Type B pancreatic cell (in vitro differentiated cells): ENCODE measurements at regions not wholly inside any gene's neighbourhood (a gene's known extent, or its start where the extent isn't known, plus 50 kb on each side); places are given as distances from the start of the nearest gene placed in this dataset.

Source experiments
- DNase-seq: peaks from one replicate; pipeline ENCODE4 v3.0.0; 2021; ENCODE audit warnings: mixed read lengths; ENCODE audit not compliant: unreplicated experiment; ENCODE audit errors: extremely low spot score
- H3K27ac Mint-ChIP-seq: 2 replicates; pipeline ENCODE4 v1.8.0; 2021; ENCODE audit warnings: mild to moderate bottlenecking, mixed read lengths
- H3K27me3 Mint-ChIP-seq: 2 replicates; pipeline ENCODE4 v1.8.0; 2021; ENCODE audit warnings: mixed read lengths
- H3K36me3 Mint-ChIP-seq: 2 replicates; pipeline ENCODE4 v1.8.0; 2021; ENCODE audit warnings: mixed read lengths
- H3K4me1 Mint-ChIP-seq: one replicate; pipeline ENCODE4 v1.8.0; 2021; ENCODE audit warnings: mixed read lengths; ENCODE audit not compliant: unreplicated experiment
- H3K4me3 Mint-ChIP-seq: 2 replicates; pipeline ENCODE4 v1.8.0; 2021; ENCODE audit warnings: mild to moderate bottlenecking, mixed read lengths
- H3K9me3 Mint-ChIP-seq: 2 replicates; pipeline ENCODE4 v1.8.0; 2021; ENCODE audit warnings: mixed read lengths
- CTCF ChIP-seq: fragments of 200-600 bp; sonication (generic); conservative IDR thresholded peaks from 2 replicates; pipeline ENCODE4 v1.5.0; 2021; ENCODE audit warnings: antibody characterized with exemption, mild to moderate bottlenecking

- H3K27ac Mint-ChIP-seq, result no peak overlapping the region
- no peaks in the 10 kb centered on the region for H3K9me3 Mint-ChIP-seq
- no peak for DNase-seq
- H3K4me3 Mint-ChIP-seq, result no peak overlapping the region
- no peaks in the 10 kb centered on the region for H3K36me3 Mint-ChIP-seq
- no peaks in the 10 kb centered on the region for H3K27me3 Mint-ChIP-seq
- TF ChIP-seq CTCF, result no peak
- no peaks in the 10 kb centered on the region for H3K4me1 Mint-ChIP-seq
Observed at GRCh38 chr21:27257908-27258556, 291.1 kb upstream of the ADAMTS5 start.

- no peaks in the 10 kb centered on the region for H3K27me3 Mint-ChIP-seq
- no peak overlapping the region for H3K4me3 Mint-ChIP-seq
- no peaks in the 10 kb centered on the region for H3K4me1 Mint-ChIP-seq
- H3K36me3 Mint-ChIP-seq, result no peaks in the 10 kb centered on the region
- DNase-seq, result no peak
- TF ChIP-seq CTCF, result no peak
- H3K9me3 Mint-ChIP-seq, result no peaks in the 10 kb centered on the region
- no peak overlapping the region for H3K27ac Mint-ChIP-seq
Observed at GRCh38 chr21:27257226-27257625, 290.3 kb upstream of the ADAMTS5 start.

- no peak for TF ChIP-seq CTCF
- no peak for DNase-seq
- Mint-ChIP-seq H3K9me3 (no peaks in the 10 kb centered on the region), H3K36me3 (no peaks in the 10 kb centered on the region), H3K4me3 (no peak overlapping the region), H3K4me1 (no peaks in the 10 kb centered on the region), H3K27me3 (no peaks in the 10 kb centered on the region), H3K27ac (no peak overlapping the region)
Observed at GRCh38 chr21:27251752-27252151, 284.9 kb upstream of the ADAMTS5 start.

GRCh38 chr21:27250366-27250765, 283.5 kb upstream of the ADAMTS5 start:
- no peak for DNase-seq
- Mint-ChIP-seq H3K27me3 (no peaks in the 10 kb centered on the region), H3K4me1 (no peaks in the 10 kb centered on the region), H3K27ac (no peak overlapping the region), H3K9me3 (no peaks in the 10 kb centered on the region), H3K4me3 (no peak overlapping the region), H3K36me3 (no peaks in the 10 kb centered on the region)
- TF ChIP-seq CTCF, result no peak

GRCh38 chr21:27248814-27249213, 281.9 kb upstream of the ADAMTS5 start:
- DNase-seq, result no peak
- Mint-ChIP-seq H3K27ac (no peak overlapping the region), H3K36me3 (no peaks in the 10 kb centered on the region), H3K27me3 (no peaks in the 10 kb centered on the region), H3K9me3 (no peaks in the 10 kb centered on the region), H3K4me3 (no peak overlapping the region), H3K4me1 (no peaks in the 10 kb centered on the region)
- TF ChIP-seq CTCF, result no peak

- Mint-ChIP-seq H3K27ac (no peak overlapping the region), H3K4me3 (no peak overlapping the region), H3K4me1 (no peaks in the 10 kb centered on the region), H3K9me3 (peaks cover 4% of the 10 kb centered on the region), H3K27me3 (no peaks in the 10 kb centered on the region), H3K36me3 (no peaks in the 10 kb centered on the region)
- DNase-seq, result no peak
- TF ChIP-seq CTCF, result no peak
Observed at GRCh38 chr21:27246741-27247140, 279.9 kb upstream of the ADAMTS5 start.
